Mucosa of rectum (tissue), 2 donors: ENCODE measurements at regions not wholly inside any gene's neighbourhood (a gene's known extent, or its start where the extent isn't known, plus 50 kb on each side); places are given as distances from the start of the nearest gene placed in this dataset.
"Not testable (repeated sequence)": the region's sequence is repeated elsewhere in the genome, so short reads cannot be mapped to it uniquely, and the experiment has no call there.

Experiments used
- H3K27ac ChIP-seq, 2 donors: one replicate each; pipeline ENCODE4 v1.7.0; 2013; ENCODE audit warnings: inconsistent platforms in 2 of 2, low read depth in 2 of 2, low read length in 2 of 2
- H3K27me3 ChIP-seq, 2 donors: one replicate each; pipeline ENCODE4 v1.7.0; 2013; ENCODE audit warnings: low read length in 2 of 2; ENCODE audit not compliant: control insufficient read depth in 2 of 2, insufficient read depth in 2 of 2
- H3K36me3 ChIP-seq, 2 donors: one replicate each; pipeline ENCODE4 v1.7.0; 2013; ENCODE audit warnings: low read length in 2 of 2; ENCODE audit not compliant: control insufficient read depth in 2 of 2, insufficient read depth in 2 of 2
- H3K4me1 ChIP-seq, 2 donors: one replicate each; pipeline ENCODE4 v1.7.0; 2013; ENCODE audit warnings: low read length in 2 of 2, mild to moderate bottlenecking in 1 of 2; ENCODE audit not compliant: control insufficient read depth in 2 of 2, insufficient read depth in 2 of 2
- H3K4me3 ChIP-seq, 2 donors: one replicate each; pipeline ENCODE4 v1.7.0; 2013; ENCODE audit warnings: low read length in 2 of 2
- H3K9ac ChIP-seq, 2 donors: one replicate each; pipeline ENCODE4 v1.7.0; 2013; ENCODE audit warnings: low read length in 2 of 2, low read depth in 1 of 2, mild to moderate bottlenecking in 1 of 2
- H3K9me3 ChIP-seq, 2 donors: one replicate each; pipeline ENCODE4 v1.7.0; 2013; ENCODE audit warnings: low read length in 2 of 2; ENCODE audit not compliant: control insufficient read depth in 2 of 2
- donor health status: healthy.
- donor health status: Normal muscosa, but diverticular disease.

GRCh38 chr4:137895515-137895914, 346.6 kb downstream of the SLC7A11 start:
- not testable (repeated sequence) for H3K9ac ChIP-seq, H3K27ac ChIP-seq, H3K4me3 ChIP-seq, H3K4me1 ChIP-seq, H3K27me3 ChIP-seq, H3K36me3 ChIP-seq, H3K9me3 ChIP-seq

- H3K27me3 ChIP-seq: no peaks in the 10 kb centered on the region
- H3K9me3 ChIP-seq: no peaks in the 10 kb centered on the region
- no peaks in the 10 kb centered on the region for H3K4me1 ChIP-seq
- H3K27ac ChIP-seq: no peak overlapping the region
- H3K9ac ChIP-seq: no peak overlapping the region
- H3K4me3 ChIP-seq: no peak overlapping the region
- no peaks in the 10 kb centered on the region for H3K36me3 ChIP-seq
Observed at GRCh38 chr4:137892134-137892533, 350.0 kb downstream of the SLC7A11 start.

GRCh38 chr4:137890812-137891211, 351.3 kb downstream of the SLC7A11 start:
- Histone ChIP-seq H3K9ac (no peak overlapping the region), H3K27ac (no peak overlapping the region), H3K36me3 (no peaks in the 10 kb centered on the region), H3K9me3 (no peaks in the 10 kb centered on the region), H3K4me1 (no peaks in the 10 kb centered on the region), H3K27me3 (no peaks in the 10 kb centered on the region), H3K4me3 (no peak overlapping the region)

- H3K27ac ChIP-seq: no peak overlapping the region
- H3K9me3 ChIP-seq: no peaks in the 10 kb centered on the region
- no peak overlapping the region for H3K4me3 ChIP-seq
- H3K27me3 ChIP-seq: no peaks in the 10 kb centered on the region
- no peaks in the 10 kb centered on the region for H3K4me1 ChIP-seq
- no peak overlapping the region for H3K9ac ChIP-seq
- H3K36me3 ChIP-seq: no peaks in the 10 kb centered on the region
Observed at GRCh38 chr4:137881641-137882040, 349.3 kb upstream of the PCDH18 start.

- H3K27me3 ChIP-seq, H3K9ac ChIP-seq, H3K4me1 ChIP-seq, H3K4me3 ChIP-seq, H3K27ac ChIP-seq, H3K9me3 ChIP-seq, H3K36me3 ChIP-seq: not testable (repeated sequence)
Observed at GRCh38 chr4:137868067-137868466, 335.8 kb upstream of the PCDH18 start.

GRCh38 chr4:137866671-137867070, 334.4 kb upstream of the PCDH18 start:
- Histone ChIP-seq H3K9ac (no peak overlapping the region), H3K36me3 (no peaks in the 10 kb centered on the region), H3K9me3 (no peaks in the 10 kb centered on the region), H3K27ac (no peak overlapping the region), H3K4me3 (no peak overlapping the region), H3K4me1 (no peaks in the 10 kb centered on the region), H3K27me3 (no peaks in the 10 kb centered on the region)

- no peaks in the 10 kb centered on the region for H3K36me3 ChIP-seq
- no peaks in the 10 kb centered on the region for H3K27me3 ChIP-seq
- no peak overlapping the region for H3K4me3 ChIP-seq
- H3K27ac ChIP-seq: no peak overlapping the region
- H3K4me1 ChIP-seq: no peaks in the 10 kb centered on the region
- no peaks in the 10 kb centered on the region for H3K9me3 ChIP-seq
- H3K9ac ChIP-seq: no peak overlapping the region
Observed at GRCh38 chr4:137861682-137862081, 329.4 kb upstream of the PCDH18 start.

GRCh38 chr4:137853424-137853823, 321.1 kb upstream of the PCDH18 start:
- H3K9ac ChIP-seq: no peak overlapping the region
- H3K4me3 ChIP-seq: no peak overlapping the region
- H3K27ac ChIP-seq: no peak overlapping the region
- H3K27me3 ChIP-seq: no peaks in the 10 kb centered on the region
- no peaks in the 10 kb centered on the region for H3K4me1 ChIP-seq
- no peaks in the 10 kb centered on the region for H3K36me3 ChIP-seq
- H3K9me3 ChIP-seq: no peaks in the 10 kb centered on the region

- H3K4me1 ChIP-seq: no peaks in the 10 kb centered on the region
- no peak overlapping the region for H3K4me3 ChIP-seq
- H3K9ac ChIP-seq: no peak overlapping the region
- H3K9me3 ChIP-seq: no peaks in the 10 kb centered on the region
- no peaks in the 10 kb centered on the region for H3K27me3 ChIP-seq
- no peaks in the 10 kb centered on the region for H3K36me3 ChIP-seq
- no peak overlapping the region for H3K27ac ChIP-seq
Observed at GRCh38 chr4:137852326-137852725, 320.0 kb upstream of the PCDH18 start.

GRCh38 chr4:137851435-137851834, 319.1 kb upstream of the PCDH18 start:
- no peak overlapping the region for H3K4me3 ChIP-seq
- no peaks in the 10 kb centered on the region for H3K4me1 ChIP-seq
- H3K9ac ChIP-seq: no peak overlapping the region
- H3K9me3 ChIP-seq: no peaks in the 10 kb centered on the region
- H3K27me3 ChIP-seq: no peaks in the 10 kb centered on the region
- no peaks in the 10 kb centered on the region for H3K36me3 ChIP-seq
- no peak overlapping the region for H3K27ac ChIP-seq

- not testable (repeated sequence) for H3K27ac ChIP-seq, H3K9ac ChIP-seq, H3K4me3 ChIP-seq, H3K9me3 ChIP-seq, H3K27me3 ChIP-seq, H3K36me3 ChIP-seq, H3K4me1 ChIP-seq
Observed at GRCh38 chr4:137827945-137828344, 295.7 kb upstream of the PCDH18 start.
